Activated CD8-positive, alpha-beta memory T cell treated with anti-CD3 and anti-CD28 coated beads, Interleukin-2, amount 10 ng/mL, durations not matched to agents 7 days and 5 days (primary cell): ENCODE measurements at regions not wholly inside any gene's neighbourhood (a gene's known extent, or its start where the extent isn't known, plus 50 kb on each side); places are given as distances from the start of the nearest gene placed in this dataset.

Source experiments
- ATAC-seq: fragments of 150-1000 bp; cut with Tn5 transposase; one replicate; pipeline ENCODE4 v1.10.0; 2021; ENCODE audit warnings: moderate library complexity
- CTCF ChIA-PET: fragments of 350-600 bp; sonication (Branson Sonifier 250); formaldehyde crosslinking; loops from one replicate; lab custom pipeline; 2021; ENCODE audit warnings: antibody characterized with exemption; lab: Charles Lee
- DNase-seq: peaks from one replicate; pipeline ENCODE4 v3.0.0-alpha.2; 2020
- H3K27ac Mint-ChIP-seq: one replicate; pipeline ENCODE4 v1.8.0; 2021; ENCODE audit warnings: mild to moderate bottlenecking, mixed read lengths
- H3K27me3 Mint-ChIP-seq: one replicate; pipeline ENCODE4 v1.8.0; 2021; ENCODE audit warnings: mixed read lengths
- H3K36me3 Mint-ChIP-seq: one replicate; pipeline ENCODE4 v1.8.0; 2021; ENCODE audit warnings: mild to moderate bottlenecking, mixed read lengths
- H3K4me1 Mint-ChIP-seq: one replicate; pipeline ENCODE4 v1.8.0; 2021; ENCODE audit warnings: mixed read lengths
- H3K4me3 Mint-ChIP-seq: one replicate; pipeline ENCODE4 v1.8.0; 2021; ENCODE audit warnings: mild to moderate bottlenecking, moderate library complexity, mixed read lengths
- H3K9me3 Mint-ChIP-seq: one replicate; pipeline ENCODE4 v1.8.0; 2022; ENCODE audit warnings: low read depth, mixed read lengths

GRCh38 chr16:35305476-35305875 lies 1846.1 kb downstream of the TP53TG3F start:
- peaks cover 22% of the 10 kb centered on the region for H3K9me3 Mint-ChIP-seq
- H3K36me3 Mint-ChIP-seq = no peaks in the 10 kb centered on the region
- H3K27me3 Mint-ChIP-seq = no peaks in the 10 kb centered on the region
- H3K27ac Mint-ChIP-seq = no peak overlapping the region
- no peak for ATAC-seq
- no peak overlapping the region for H3K4me3 Mint-ChIP-seq
- CTCF ChIA-PET = no interaction called here
- DNase-seq = no peak
- no peaks in the 10 kb centered on the region for H3K4me1 Mint-ChIP-seq

GRCh38 chr16:35306915-35307314 lies 1847.5 kb downstream of the TP53TG3F start:
- no peaks in the 10 kb centered on the region for H3K4me1 Mint-ChIP-seq
- H3K4me3 Mint-ChIP-seq = no peak overlapping the region
- CTCF ChIA-PET = no interaction called here

DNA sequence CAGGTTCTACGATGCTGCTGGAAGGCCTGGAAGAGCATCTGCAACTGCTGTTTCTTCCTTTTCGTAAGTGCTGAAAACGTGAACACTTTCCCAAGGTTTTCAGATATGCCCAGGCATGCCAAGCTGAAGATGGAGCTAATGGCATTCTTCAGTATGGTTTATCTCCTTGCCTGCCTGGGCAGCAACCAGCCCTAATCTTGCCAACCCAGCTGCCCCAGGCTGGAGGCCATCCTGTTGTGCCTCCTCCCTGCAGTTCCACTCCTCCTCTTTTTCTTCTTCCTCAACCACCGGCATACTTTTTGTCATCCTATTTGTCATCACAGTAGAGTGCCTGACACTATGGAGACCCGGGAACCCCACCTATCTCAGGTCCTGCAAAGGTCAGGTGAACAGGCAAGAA lies 1849.3 kb downstream of the TP53TG3F start:
- Mint-ChIP-seq H3K27me3 (no peaks in the 10 kb centered on the region), H3K4me3 (no peak overlapping the region), H3K36me3 (no peaks in the 10 kb centered on the region), H3K27ac (no peak overlapping the region), H3K9me3 (peaks cover 23% of the 10 kb centered on the region), H3K4me1 (no peaks in the 10 kb centered on the region)
- DNase-seq = no peak
- CTCF ChIA-PET = no interaction called here
- ATAC-seq = no peak

More at GRCh38 chr16:35306915-35307314, 1847.5 kb downstream of the TP53TG3F start:
- ATAC-seq = no peak
- DNase-seq = no peak
- Mint-ChIP-seq H3K27ac (no peak overlapping the region), H3K36me3 (no peaks in the 10 kb centered on the region), H3K27me3 (no peaks in the 10 kb centered on the region), H3K9me3 (peaks cover 18% of the 10 kb centered on the region)

DNA sequence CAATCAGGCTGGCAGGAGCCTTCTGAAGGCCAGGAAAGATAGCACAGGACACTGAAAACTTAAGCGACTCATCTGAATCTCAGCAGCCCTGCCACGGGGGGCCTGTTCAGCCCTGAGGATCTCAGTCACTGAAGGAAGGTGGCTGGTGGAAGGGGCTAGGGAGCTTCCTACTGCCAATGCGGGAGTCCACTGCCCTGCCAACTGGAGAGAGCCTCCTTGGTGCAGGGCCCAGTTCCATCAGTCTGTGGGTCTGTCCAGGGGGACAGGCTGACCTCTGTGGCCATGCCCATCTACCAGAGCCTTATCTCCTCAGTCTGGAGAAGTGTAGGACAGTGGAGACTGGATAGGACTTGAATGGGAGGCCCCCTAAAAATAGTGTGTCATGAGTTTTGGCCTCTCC lies 1851.6 kb downstream of the TP53TG3F start:
- Mint-ChIP-seq H3K27ac (no peak overlapping the region), H3K4me1 (no peaks in the 10 kb centered on the region), H3K27me3 (no peaks in the 10 kb centered on the region), H3K9me3 (peaks cover 16% of the 10 kb centered on the region), H3K4me3 (no peak overlapping the region), H3K36me3 (no peaks in the 10 kb centered on the region)
- CTCF ChIA-PET = no interaction called here
- DNase-seq (no peak), ATAC-seq (no peak)

DNA sequence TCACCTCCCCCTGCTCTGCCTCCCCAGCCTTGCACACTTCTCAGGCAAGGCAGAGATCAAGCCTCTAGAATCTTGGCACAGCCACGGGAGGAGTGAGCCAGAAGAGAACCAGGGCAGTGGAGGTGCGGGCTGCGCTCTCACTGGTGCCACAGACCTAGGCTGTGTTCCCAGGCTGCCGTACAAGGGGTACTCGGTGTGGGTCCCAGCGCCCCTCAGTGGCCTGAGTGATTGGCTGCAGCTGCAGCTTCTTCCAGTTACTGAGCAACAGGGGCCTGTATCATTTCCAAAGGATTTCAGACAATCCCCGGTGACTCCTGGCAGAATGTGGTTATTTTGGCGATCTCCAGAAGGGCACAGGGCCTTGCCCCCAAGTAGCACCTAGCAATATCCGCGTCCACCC lies 1852.1 kb downstream of the TP53TG3F start:
- Mint-ChIP-seq H3K27ac (no peak overlapping the region), H3K4me3 (no peak overlapping the region), H3K36me3 (no peaks in the 10 kb centered on the region), H3K27me3 (no peaks in the 10 kb centered on the region), H3K9me3 (peaks cover 16% of the 10 kb centered on the region), H3K4me1 (no peaks in the 10 kb centered on the region)
- ATAC-seq (no peak), DNase-seq (no peak)
- CTCF ChIA-PET = no interaction called here

DNA sequence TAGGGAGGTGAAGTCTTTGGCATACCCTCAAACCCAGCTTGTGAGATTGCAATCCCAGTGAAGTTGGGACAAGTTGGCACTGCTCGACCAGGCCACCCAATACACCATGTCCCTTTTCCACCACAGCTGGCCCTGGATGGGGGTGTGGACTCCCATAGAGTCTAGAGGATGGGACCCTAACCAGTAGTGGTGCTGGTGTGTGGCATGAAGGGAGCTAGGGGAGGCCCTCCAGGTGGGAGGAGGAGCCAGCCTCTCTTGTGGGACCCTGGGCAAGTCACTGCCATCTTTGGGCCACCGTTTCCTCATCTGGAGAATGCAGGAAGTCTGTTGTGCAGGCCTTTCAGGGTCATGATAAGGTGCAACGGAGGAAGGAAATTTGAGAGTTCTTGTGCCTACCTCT lies 1854.9 kb downstream of the TP53TG3F start:
- H3K27ac Mint-ChIP-seq = no peak overlapping the region
- CTCF ChIA-PET = no interaction called here
- H3K4me3 Mint-ChIP-seq = no peak overlapping the region
- no peaks in the 10 kb centered on the region for H3K36me3 Mint-ChIP-seq
- H3K27me3 Mint-ChIP-seq = no peaks in the 10 kb centered on the region
- H3K4me1 Mint-ChIP-seq = no peaks in the 10 kb centered on the region
- H3K9me3 Mint-ChIP-seq = peaks cover 20% of the 10 kb centered on the region
- ATAC-seq (no peak), DNase-seq (no peak)

GRCh38 chr16:35319536-35320192 lies 1860.3 kb downstream of the TP53TG3F start:
- ATAC-seq = no peak
- Mint-ChIP-seq H3K27me3 (no peaks in the 10 kb centered on the region), H3K9me3 (peaks cover 14% of the 10 kb centered on the region)

GRCh38 chr16:35325936-35326335 lies 1866.5 kb downstream of the TP53TG3F start:
- H3K27me3 Mint-ChIP-seq = no peaks in the 10 kb centered on the region
- ATAC-seq (no peak), DNase-seq (no peak)
- CTCF ChIA-PET = no interaction called here
- no peak overlapping the region for H3K4me3 Mint-ChIP-seq
- no peak overlapping the region for H3K27ac Mint-ChIP-seq
- peaks cover 11% of the 10 kb centered on the region for H3K9me3 Mint-ChIP-seq
- H3K4me1 Mint-ChIP-seq = no peaks in the 10 kb centered on the region
- peaks cover 1% of the 10 kb centered on the region for H3K36me3 Mint-ChIP-seq

More at GRCh38 chr16:35319536-35320192, 1860.3 kb downstream of the TP53TG3F start:
- no peak for DNase-seq
- H3K27ac Mint-ChIP-seq = no peak overlapping the region
- no peaks in the 10 kb centered on the region for H3K36me3 Mint-ChIP-seq
- no peak overlapping the region for H3K4me3 Mint-ChIP-seq
- no peaks in the 10 kb centered on the region for H3K4me1 Mint-ChIP-seq
- CTCF ChIA-PET = no interaction called here

DNA sequence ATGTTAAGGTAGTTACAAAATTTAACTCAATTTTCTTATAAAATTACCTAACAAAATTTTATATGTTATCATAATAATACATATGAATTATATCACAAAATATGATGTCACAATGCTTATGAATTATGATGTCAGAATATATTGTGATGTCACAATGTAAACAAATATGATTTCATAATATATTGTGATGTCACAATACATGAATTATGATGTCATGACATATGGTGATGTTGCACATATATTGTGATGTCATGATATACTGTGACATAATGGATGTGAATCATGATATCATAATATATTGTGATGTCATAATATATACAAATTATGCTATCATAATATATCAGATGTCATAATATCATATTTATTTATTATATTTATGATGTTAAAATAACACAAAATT lies 1879.9 kb downstream of the TP53TG3F start:
- Mint-ChIP-seq H3K36me3 (no peaks in the 10 kb centered on the region), H3K4me3 (no peak overlapping the region), H3K4me1 (no peaks in the 10 kb centered on the region), H3K27me3 (no peaks in the 10 kb centered on the region), H3K9me3 (peaks cover 14% of the 10 kb centered on the region), H3K27ac (no peak overlapping the region)
- ATAC-seq = no peak
- CTCF ChIA-PET = no interaction called here
- DNase-seq = no peak

GRCh38 chr16:35342012-35342411 lies 1882.6 kb downstream of the TP53TG3F start:
- peaks cover 16% of the 10 kb centered on the region for H3K9me3 Mint-ChIP-seq
- no peaks in the 10 kb centered on the region for H3K4me1 Mint-ChIP-seq
- DNase-seq = no peak
- no peak for ATAC-seq
- H3K36me3 Mint-ChIP-seq = no peaks in the 10 kb centered on the region
- CTCF ChIA-PET = no interaction called here
- H3K27me3 Mint-ChIP-seq = no peaks in the 10 kb centered on the region
- H3K4me3 Mint-ChIP-seq = no peak overlapping the region
- H3K27ac Mint-ChIP-seq = no peak overlapping the region

DNA sequence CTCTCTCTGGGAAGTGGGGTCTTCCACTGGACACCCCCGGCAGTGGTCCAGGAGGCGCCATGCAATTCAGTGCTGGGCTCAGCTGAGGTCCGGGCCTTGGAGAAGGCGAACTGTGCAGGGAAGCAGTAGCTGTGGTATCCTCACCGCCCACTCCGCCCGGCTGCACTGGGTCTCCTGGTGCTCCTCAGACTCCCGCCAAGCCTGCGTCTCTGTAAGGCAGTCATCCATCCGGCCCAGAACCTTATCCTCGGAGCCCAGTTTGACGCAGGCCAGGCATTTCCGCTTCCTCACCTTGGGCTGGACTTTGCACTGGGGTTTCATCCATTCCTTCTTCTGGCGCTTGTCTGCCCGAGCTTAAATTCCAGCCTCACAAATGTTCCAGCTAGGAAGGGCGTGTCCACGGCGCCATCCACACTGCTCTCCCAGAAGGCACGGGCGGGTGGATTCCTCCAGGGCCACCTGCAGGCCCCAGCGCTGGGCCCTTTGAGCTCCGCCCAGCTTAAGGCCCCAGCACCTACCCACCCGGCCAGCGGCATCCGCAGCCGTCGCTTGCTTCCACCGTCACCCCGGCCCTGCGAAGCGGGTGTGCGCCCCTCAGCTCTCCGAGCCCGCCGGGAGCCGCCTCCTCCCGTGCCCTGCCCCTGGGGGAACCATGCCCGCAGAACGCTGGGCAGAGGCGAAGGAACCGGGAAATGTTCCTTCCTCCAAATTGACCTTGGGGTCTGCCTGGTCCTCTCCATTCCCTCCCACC lies 1884.8 kb downstream of the TP53TG3F start:
- CTCF ChIA-PET = no interaction called here
- no peaks in the 10 kb centered on the region for H3K36me3 Mint-ChIP-seq
- ATAC-seq (no peak), DNase-seq (no peak)
- no peaks in the 10 kb centered on the region for H3K27me3 Mint-ChIP-seq
- no peaks in the 10 kb centered on the region for H3K4me1 Mint-ChIP-seq
- H3K27ac Mint-ChIP-seq = no peak overlapping the region
- H3K4me3 Mint-ChIP-seq = no peak overlapping the region
- peaks cover 15% of the 10 kb centered on the region for H3K9me3 Mint-ChIP-seq

DNA sequence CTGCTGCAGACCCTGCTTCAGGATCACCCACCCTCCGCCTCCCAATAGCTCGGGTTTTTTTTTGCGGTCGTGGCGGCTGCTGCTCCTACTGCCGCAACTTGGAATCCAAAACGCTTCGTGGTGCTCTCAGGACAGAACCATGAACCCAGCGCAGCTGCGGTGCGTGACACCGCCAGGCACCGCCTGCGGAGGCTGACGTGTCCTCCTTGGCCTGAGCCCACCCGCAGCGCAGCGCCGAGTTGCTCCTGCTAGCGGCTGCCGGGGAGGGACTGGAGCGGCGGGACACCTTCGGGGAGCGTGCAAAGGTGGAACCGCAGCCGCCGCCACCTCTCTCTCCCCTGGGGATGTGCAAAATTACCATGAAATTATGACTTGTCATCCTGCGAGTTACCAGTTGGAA lies 1893.0 kb downstream of the TP53TG3F start:
- H3K9me3 Mint-ChIP-seq = peaks cover 8% of the 10 kb centered on the region
- CTCF ChIA-PET = no interaction called here

DNA sequence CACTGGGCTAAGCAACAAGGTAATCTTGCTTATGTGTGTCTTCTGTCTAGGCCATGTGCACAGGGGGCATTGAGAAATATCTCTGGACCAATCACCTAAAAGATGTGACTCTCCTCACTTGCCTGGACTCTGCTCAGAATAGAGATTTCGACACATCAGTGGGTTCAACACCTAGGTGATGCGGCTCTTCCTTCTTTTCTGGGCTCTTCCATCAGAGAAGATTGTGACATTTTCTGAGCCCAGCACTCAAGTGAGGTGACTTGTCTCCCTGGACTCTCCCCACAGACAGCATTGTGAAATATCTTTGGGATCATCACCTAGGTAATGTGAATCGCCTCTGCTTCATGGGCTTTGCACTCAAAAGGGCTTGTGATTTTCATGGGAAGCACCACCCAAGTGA lies 1904.1 kb downstream of the TP53TG3F start:
- CTCF ChIA-PET = no interaction called here
- Mint-ChIP-seq H3K36me3 (no peaks in the 10 kb centered on the region), H3K9me3 (peaks cover 9% of the 10 kb centered on the region), H3K4me3 (no peak overlapping the region), H3K4me1 (no peaks in the 10 kb centered on the region), H3K27me3 (no peaks in the 10 kb centered on the region), H3K27ac (no peak overlapping the region)
- DNase-seq (no peak), ATAC-seq (no peak)

More for the DNA sequence above, 1893.0 kb downstream of the TP53TG3F start:
- DNase-seq = no peak
- Mint-ChIP-seq H3K4me3 (no peak overlapping the region), H3K4me1 (no peaks in the 10 kb centered on the region), H3K36me3 (no peaks in the 10 kb centered on the region), H3K27ac (no peak overlapping the region), H3K27me3 (no peaks in the 10 kb centered on the region)
- ATAC-seq = no peak

DNA sequence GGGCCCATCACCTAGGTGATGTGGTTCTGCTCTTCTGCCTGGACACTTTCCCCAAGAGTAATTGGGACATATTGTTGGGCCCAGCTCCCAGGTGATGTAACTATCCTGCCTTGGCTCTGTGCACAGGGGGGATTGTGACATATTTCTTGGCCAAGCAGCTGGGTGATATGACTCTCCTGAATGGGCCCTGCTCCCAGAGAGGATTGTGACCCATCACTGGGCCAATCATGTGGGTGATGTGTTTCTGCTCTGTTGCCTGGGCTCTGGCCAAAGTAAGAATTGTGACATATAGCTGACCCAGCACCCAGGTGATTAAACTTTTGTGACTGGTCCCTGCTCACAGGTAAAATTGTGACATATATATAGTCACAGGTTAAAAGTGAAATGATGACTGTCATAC lies 1904.9 kb downstream of the TP53TG3F start:
- ATAC-seq (no peak), DNase-seq (no peak)
- peaks cover 9% of the 10 kb centered on the region for H3K9me3 Mint-ChIP-seq
- no peaks in the 10 kb centered on the region for H3K4me1 Mint-ChIP-seq
- H3K27ac Mint-ChIP-seq = no peak overlapping the region
- H3K4me3 Mint-ChIP-seq = no peak overlapping the region
- H3K36me3 Mint-ChIP-seq = no peaks in the 10 kb centered on the region
- CTCF ChIA-PET = no interaction called here
- H3K27me3 Mint-ChIP-seq = no peaks in the 10 kb centered on the region
